NB4 (cell line): ENCODE measurements at regions not wholly inside any gene's neighbourhood (a gene's known extent, or its start where the extent isn't known, plus 50 kb on each side); places are given as distances from the start of the nearest gene placed in this dataset.

Experiments used
- CTCF ChIP-seq: IDR thresholded peaks from one replicate; pipeline ENCODE4 v1.5.1; 2012; ENCODE audit warnings: low read depth, low read length
- POLR2A ChIP-seq: IDR thresholded peaks from 2 replicates; pipeline ENCODE4 v1.6.1; 2011; ENCODE audit warnings: mild to moderate bottlenecking; ENCODE audit not compliant: insufficient read length; ENCODE audit errors: extremely low read depth

GRCh38 chr3:148642616-148643015 is 55.1 kb upstream of the AGTR1 start:
- no peak for TF ChIP-seq CTCF
- TF ChIP-seq POLR2A, result no peak
